ENCODE measurements at regions not wholly inside any gene's neighbourhood (a gene's known extent, or its start where the extent isn't known, plus 50 kb on each side); places are given as distances from the start of the nearest gene placed in this dataset.

- Mint-ChIP-seq H3K4me1 (ENCODE audit: unreplicated experiment) (no peaks in the 10 kb centered on the region), H3K9me3 (no peaks in the 10 kb centered on the region), H3K27ac (no peak overlapping the region), H3K4me3 (no peak overlapping the region), H3K27me3 (peaks cover 59% of the 10 kb centered on the region), H3K36me3 (no peaks in the 10 kb centered on the region)
- DNase-seq (ENCODE audit: extremely low spot score, unreplicated experiment), result no peak
- TF ChIP-seq CTCF (conservative IDR thresholded peaks at IDR 0.05), result no peak
These were observed 52.6 kb upstream of the TCERG1 start for GRCh38 chr5:146394486-146394885.

- Mint-ChIP-seq H3K27me3 (peaks cover 65% of the 10 kb centered on the region), H3K4me3 (no peak overlapping the region), H3K27ac (no peak overlapping the region), H3K36me3 (no peaks in the 10 kb centered on the region), H3K4me1 (ENCODE audit: unreplicated experiment) (no peaks in the 10 kb centered on the region), H3K9me3 (no peaks in the 10 kb centered on the region)
- no peak for TF ChIP-seq CTCF (conservative IDR thresholded peaks at IDR 0.05)
- no peak for DNase-seq (ENCODE audit: extremely low spot score, unreplicated experiment)
These were observed 51.9 kb upstream of the TCERG1 start for GRCh38 chr5:146395193-146395592.

Measured in type B pancreatic cell (in vitro differentiated cells).